PC-9 (cell line): ENCODE measurements at regions not wholly inside any gene's neighbourhood (a gene's known extent, or its start where the extent isn't known, plus 50 kb on each side); places are given as distances from the start of the nearest gene placed in this dataset.

Experiments
- BruUV-seq: library from RNA; stranded (reverse); fragments of 400-500 nt; replicated peaks from 2 replicates; lab custom pipeline; 2021; lab: Mats Ljungman, UMichigan
- CTCF ChIA-PET: fragments of 300-600 bp; sonication (Branson Sonifier 250); formaldehyde crosslinking; loops from one replicate; lab custom pipeline; 2022; ENCODE audit warnings: antibody characterized with exemption; lab: Charles Lee
- POLR2A ChIA-PET: fragments of 300-600 bp; sonication (Branson Sonifier 250); formaldehyde crosslinking; loops from one replicate; lab custom pipeline; 2022; ENCODE audit warnings: antibody characterized with exemption; ENCODE audit not compliant: unreplicated experiment; lab: Charles Lee
- DNase-seq, 2 experiments: peaks; one replicate each; pipeline versions ENCODE4 v3.0.0 to v3.0.0-alpha.2; 2015 to 2022; ENCODE audit warnings: mixed read lengths in 1 of 2
- H2AFZ ChIP-seq: fragments of 200-600 bp; sonication (generic); 2 replicates; pipeline ENCODE4 v1.8.1; 2017; ENCODE audit warnings: antibody characterized with exemption
- H3F3A ChIP-seq: fragments of 200-600 bp; sonication (generic); 2 replicates; pipeline ENCODE4 v1.8.1; 2017; ENCODE audit warnings: antibody characterized with exemption, mild to moderate bottlenecking, low read depth; ENCODE audit not compliant: insufficient read depth
- H3K27ac ChIP-seq: fragments of 200-600 bp; sonication (generic); 2 replicates; pipeline ENCODE4 v1.6.1; 2016; ENCODE audit warnings: mixed run types
- H3K27me3 ChIP-seq: fragments of 200-600 bp; sonication (generic); 2 replicates; pipeline ENCODE4 v1.6.1; 2016; ENCODE audit warnings: low read depth, mixed run types; ENCODE audit not compliant: insufficient read depth
- H3K36me3 ChIP-seq: fragments of 200-600 bp; sonication (generic); 2 replicates; pipeline ENCODE4 v1.6.1; 2016; ENCODE audit warnings: low read depth, mixed run types
- H3K4me1 ChIP-seq: fragments of 200-600 bp; sonication (generic); replicated peaks from 2 replicates; pipeline ENCODE4 v1.6.1; 2016; ENCODE audit warnings: mixed run types; ENCODE audit not compliant: insufficient read depth
- H3K4me2 ChIP-seq: fragments of 200-600 bp; sonication (generic); 2 replicates; pipeline ENCODE4 v1.6.1; 2017; ENCODE audit warnings: mixed run types
- H3K4me3 ChIP-seq: fragments of 200-600 bp; sonication (generic); 2 replicates; pipeline ENCODE4 v1.6.1; 2016; ENCODE audit warnings: mixed run types
- H3K79me2 ChIP-seq: fragments of 200-600 bp; sonication (generic); 2 replicates; pipeline ENCODE4 v1.6.1; 2017; ENCODE audit warnings: low read depth, mixed run types
- H3K9me2 ChIP-seq: fragments of 200-600 bp; sonication (generic); 2 replicates; pipeline ENCODE4 v1.8.1; 2017; ENCODE audit warnings: mild to moderate bottlenecking; ENCODE audit not compliant: insufficient read depth
- H3K9me3 ChIP-seq: fragments of 200-600 bp; sonication (generic); 2 replicates; pipeline ENCODE4 v1.8.1; 2016; ENCODE audit warnings: low read depth; ENCODE audit not compliant: insufficient read depth
- H4K20me1 ChIP-seq: fragments of 200-600 bp; sonication (generic); 2 replicates; pipeline ENCODE4 v1.8.1; 2017; ENCODE audit not compliant: insufficient read depth
- EZH2 ChIP-seq: fragments of 200-600 bp; sonication (generic); IDR thresholded peaks from 2 replicates; pipeline ENCODE4 v1.8.0; 2017; ENCODE audit warnings: antibody characterized with exemption, low read depth
- intact Hi-C: fragments of 100-400 bp; cut with micrococcal nuclease; formaldehyde crosslinking; loops from one replicate; pipeline ENCODE4 v1.10.0; 2022; ENCODE audit not compliant: unreplicated experiment
- TF ChIP-seq, protein P1 (sequence below): fragments of 200-600 bp; sonication (generic); conservative IDR thresholded peaks from 2 replicates; pipeline ENCODE4 v1.6.1; 2017; ENCODE audit warnings: mixed run types, antibody characterized with exemption, mild to moderate bottlenecking, moderate library complexity

- no TSS peak for BruUV-seq
- Histone ChIP-seq H3K79me2 (no peaks in the 10 kb centered on the region), H3K9me3 (no peaks in the 10 kb centered on the region), H3K27ac (no peak overlapping the region), H3F3A (no peaks in the 10 kb centered on the region), H3K4me2 (no peak overlapping the region), H3K4me1 (no peaks in the 10 kb centered on the region), H3K9me2 (no peaks in the 10 kb centered on the region), H3K36me3 (no peaks in the 10 kb centered on the region), H4K20me1 (no peaks in the 10 kb centered on the region; the same call in 1 of the 2 replicates), H2AFZ (no peak overlapping the region), H3K4me3 (no peak overlapping the region), H3K27me3 (no peaks in the 10 kb centered on the region)
- ChIA-PET CTCF (no interaction called here), POLR2A (interaction anchor here (0.7 kb wide), 1 partner anchor 262 kb away, joined by 3 read pairs; no protein-coding TSS in a partner anchor)
- DNase-seq = no peak
- intact Hi-C loops = no loop called here
- TF ChIP-seq, protein P1, sequence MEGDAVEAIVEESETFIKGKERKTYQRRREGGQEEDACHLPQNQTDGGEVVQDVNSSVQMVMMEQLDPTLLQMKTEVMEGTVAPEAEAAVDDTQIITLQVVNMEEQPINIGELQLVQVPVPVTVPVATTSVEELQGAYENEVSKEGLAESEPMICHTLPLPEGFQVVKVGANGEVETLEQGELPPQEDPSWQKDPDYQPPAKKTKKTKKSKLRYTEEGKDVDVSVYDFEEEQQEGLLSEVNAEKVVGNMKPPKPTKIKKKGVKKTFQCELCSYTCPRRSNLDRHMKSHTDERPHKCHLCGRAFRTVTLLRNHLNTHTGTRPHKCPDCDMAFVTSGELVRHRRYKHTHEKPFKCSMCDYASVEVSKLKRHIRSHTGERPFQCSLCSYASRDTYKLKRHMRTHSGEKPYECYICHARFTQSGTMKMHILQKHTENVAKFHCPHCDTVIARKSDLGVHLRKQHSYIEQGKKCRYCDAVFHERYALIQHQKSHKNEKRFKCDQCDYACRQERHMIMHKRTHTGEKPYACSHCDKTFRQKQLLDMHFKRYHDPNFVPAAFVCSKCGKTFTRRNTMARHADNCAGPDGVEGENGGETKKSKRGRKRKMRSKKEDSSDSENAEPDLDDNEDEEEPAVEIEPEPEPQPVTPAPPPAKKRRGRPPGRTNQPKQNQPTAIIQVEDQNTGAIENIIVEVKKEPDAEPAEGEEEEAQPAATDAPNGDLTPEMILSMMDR = no peak
- TF ChIP-seq EZH2 = no peak
Measured at GRCh38 chr13:80906860-80907259, 565.9 kb upstream of the SPRY2 start.

DNA sequence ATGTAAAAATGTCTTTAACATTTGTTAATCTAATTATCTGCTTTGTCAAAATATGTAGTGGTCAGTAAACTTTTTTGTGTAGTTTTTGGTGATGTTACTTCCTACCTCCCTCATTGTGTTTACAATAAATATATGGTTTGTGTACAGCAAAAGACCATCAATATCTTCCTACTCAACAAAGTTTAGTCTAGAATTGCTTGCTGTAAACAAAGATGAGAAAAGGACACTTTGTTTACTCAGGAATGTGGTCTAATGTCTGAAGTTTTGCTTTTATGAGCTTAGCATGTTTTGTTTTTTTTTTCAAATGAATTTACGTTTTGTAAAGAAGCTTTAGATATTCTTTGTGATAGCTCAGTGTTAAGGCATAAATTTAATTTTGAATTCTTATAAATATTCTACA, 563.5 kb upstream of the SPRY2 start:
- Histone ChIP-seq H3K9me2 (no peaks in the 10 kb centered on the region), H3F3A (no peaks in the 10 kb centered on the region), H3K4me1 (no peaks in the 10 kb centered on the region), H3K9me3 (no peaks in the 10 kb centered on the region), H2AFZ (no peak overlapping the region), H4K20me1 (no peaks in the 10 kb centered on the region; the same call in 1 of the 2 replicates), H3K4me2 (no peak overlapping the region), H3K79me2 (no peaks in the 10 kb centered on the region), H3K4me3 (no peak overlapping the region), H3K27ac (no peak overlapping the region), H3K27me3 (no peaks in the 10 kb centered on the region), H3K36me3 (no peaks in the 10 kb centered on the region)
- no TSS peak for BruUV-seq
- intact Hi-C loops = no loop called here
- POLR2A ChIA-PET = no interaction called here
- CTCF ChIA-PET = interaction anchor here (0.6 kb wide), 1 partner anchor 552 kb away, joined by 3 read pairs; no protein-coding TSS in a partner anchor
- TF ChIP-seq EZH2 = no peak
- DNase-seq = no peak

DNA sequence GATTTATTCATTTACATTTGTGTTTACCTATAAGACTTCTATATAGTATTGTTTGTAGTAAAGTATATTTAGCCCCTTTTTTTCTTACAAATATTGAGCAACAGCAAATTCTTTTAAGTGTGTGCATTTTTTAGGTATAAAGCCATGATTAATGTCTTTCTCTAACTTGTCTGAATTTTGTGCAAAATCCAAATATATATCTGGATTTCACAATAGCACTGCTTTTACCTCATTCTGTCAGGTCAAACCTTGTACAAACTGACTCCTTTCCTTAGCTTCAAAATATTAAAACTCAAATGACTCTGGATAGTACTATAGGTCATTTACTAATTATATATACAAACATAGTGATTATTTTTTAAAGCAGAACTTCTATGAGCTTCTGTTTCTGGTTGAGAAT, 563.0 kb upstream of the SPRY2 start:
- Histone ChIP-seq H3K79me2 (no peaks in the 10 kb centered on the region), H3K4me1 (no peaks in the 10 kb centered on the region), H3K27ac (no peak overlapping the region), H3K27me3 (no peaks in the 10 kb centered on the region), H3K4me2 (no peak overlapping the region), H2AFZ (no peak overlapping the region), H3K36me3 (no peaks in the 10 kb centered on the region), H3K9me3 (no peaks in the 10 kb centered on the region), H4K20me1 (no peaks in the 10 kb centered on the region; the same call in 1 of the 2 replicates), H3F3A (no peaks in the 10 kb centered on the region), H3K4me3 (no peak overlapping the region), H3K9me2 (no peaks in the 10 kb centered on the region)
- intact Hi-C loops = no loop called here
- CTCF ChIA-PET = interaction anchor here (0.6 kb wide), 1 partner anchor 551 kb away, joined by 3 read pairs; no protein-coding TSS in a partner anchor
- no peak for DNase-seq
- TF ChIP-seq, protein P1 = no peak
- TF ChIP-seq EZH2 = no peak
- POLR2A ChIA-PET = no interaction called here
- BruUV-seq = no TSS peak

- Histone ChIP-seq H3K9me3 (no peaks in the 10 kb centered on the region), H4K20me1 (no peaks in the 10 kb centered on the region; the same call in 1 of the 2 replicates), H3K27ac (no peak overlapping the region), H3F3A (no peaks in the 10 kb centered on the region), H3K9me2 (no peaks in the 10 kb centered on the region), H3K79me2 (no peaks in the 10 kb centered on the region), H3K4me1 (no peaks in the 10 kb centered on the region), H3K4me3 (no peak overlapping the region), H3K36me3 (no peaks in the 10 kb centered on the region), H3K27me3 (no peaks in the 10 kb centered on the region), H3K4me2 (no peak overlapping the region), H2AFZ (no peak overlapping the region)
- intact Hi-C loops = no loop called here
- no TSS peak for BruUV-seq
- ChIA-PET CTCF (no interaction called here), POLR2A (interaction anchor here (0.7 kb wide), 1 partner anchor 559 kb away, joined by 5 read pairs; no protein-coding TSS in a partner anchor)
- TF ChIP-seq EZH2 = no peak
- TF ChIP-seq, protein P1 = no peak
- DNase-seq = no peak
Measured at GRCh38 chr13:80901530-80901929, 560.6 kb upstream of the SPRY2 start.
